HCT116 (cell line): ENCODE measurements at regions not wholly inside any gene's neighbourhood (a gene's known extent, or its start where the extent isn't known, plus 50 kb on each side); places are given as distances from the start of the nearest gene placed in this dataset.

Source experiments
- ATAC-seq: fragments of 200-7000 bp; cut with Tn5 transposase; 2 replicates; pipeline ENCODE4 v1.9.1; 2020; ENCODE audit warnings: mild to moderate bottlenecking, moderate library complexity
- BruUV-seq: library from RNA; stranded (reverse); fragments of 400-500 nt; replicated peaks from 2 replicates; lab custom pipeline; 2021; lab: Mats Ljungman, UMichigan
- CTCF ChIA-PET: fragments of 300-600 bp; sonication (Branson Sonifier 250); formaldehyde crosslinking; loops from one replicate; lab custom pipeline; 2021; ENCODE audit warnings: antibody characterized with exemption; lab: Charles Lee
- POLR2A ChIA-PET: fragments of 300-600, 350-600 bp; sonication (Branson Sonifier 250); formaldehyde crosslinking; loops from one replicate; lab custom pipeline; 2021; ENCODE audit warnings: antibody characterized with exemption; lab: Charles Lee
- RAD21 ChIA-PET, 2 experiments: fragments of 300-600 bp; sonication (Branson Sonifier 250); formaldehyde crosslinking; loops; one replicate each; lab custom pipeline; 2023; ENCODE audit warnings: low total read pairs in 2 of 2; ENCODE audit not compliant: uncharacterized antibody in 2 of 2, unreplicated experiment in 2 of 2, low non-redundant PET in 1 of 2; lab: Charles Lee
- DNase-seq: peaks from one replicate; pipeline ENCODE4 v3.0.0-alpha.2; 2010; ENCODE audit warnings: low read depth, low spot score
- H2AFZ ChIP-seq: fragments of 200-600 bp; shearing (Covaris generic), sonication (generic); 2 replicates; pipeline ENCODE4 v1.6.1; 2017; ENCODE audit warnings: low read depth, mixed run types, mixed read lengths, antibody characterized with exemption, low read length; ENCODE audit not compliant: poor library complexity, severe bottlenecking
- H3K27ac ChIP-seq: 2 replicates; pipeline ENCODE4 v1.5.1; 2012; ENCODE audit warnings: low read depth, low read length
- H3K27me3 ChIP-seq: fragments of 200-600 bp; sonication (generic); 2 replicates; pipeline ENCODE4 v1.6.1; 2016; ENCODE audit warnings: mixed run types, low read length, mixed read lengths; ENCODE audit not compliant: insufficient read depth
- H3K36me3 ChIP-seq, 2 experiments: fragments of 200-500 bp in 1 of 2; fragments of 200-600 bp in 1 of 2; sonication (Bioruptor generic) in 1 of 2; sonication (generic) in 1 of 2; 2 replicates each; pipeline versions ENCODE4 v1.5.1 to v1.6.1; 2014 to 2016; ENCODE audit warnings: low read length in 2 of 2, inconsistent platforms in 1 of 2, mixed read lengths in 1 of 2, mixed run types in 1 of 2; ENCODE audit not compliant: insufficient read depth in 2 of 2, control insufficient read depth in 1 of 2
- H3K4me1 ChIP-seq, 2 experiments: fragments of 200-600 bp in 1 of 2; sonication (generic) in 1 of 2; 2 replicates each; pipeline versions ENCODE4 v1.5.1 to v1.6.1; 2012 to 2017; ENCODE audit warnings: low read length in 2 of 2, inconsistent platforms in 1 of 2, mild to moderate bottlenecking in 1 of 2, mixed read lengths in 1 of 2, mixed run types in 1 of 2, moderate library complexity in 1 of 2; ENCODE audit not compliant: insufficient read depth in 2 of 2, control insufficient read depth in 1 of 2
- H3K4me2 ChIP-seq: fragments of 200-600 bp; sonication (generic); 2 replicates; pipeline ENCODE4 v1.6.1; 2017; ENCODE audit warnings: mixed run types, low read length, mixed read lengths
- H3K4me3 ChIP-seq, 2 experiments: fragments of 200-600 bp in 1 of 2; sonication (generic) in 1 of 2; replicated peaks in 1 of 2; 2 replicates each; pipeline ENCODE4 v1.5.1; 2011 to 2016; ENCODE audit warnings: low read length in 2 of 2, control low read depth in 1 of 2, low read depth in 1 of 2, mild to moderate bottlenecking in 1 of 2, mixed read lengths in 1 of 2, mixed run types in 1 of 2
- H3K79me2 ChIP-seq: fragments of 200-600 bp; sonication (generic); 2 replicates; pipeline ENCODE4 v1.6.1; 2017; ENCODE audit warnings: mild to moderate bottlenecking, mixed run types, low read length, moderate library complexity, mixed read lengths; ENCODE audit not compliant: insufficient read depth
- H3K9ac ChIP-seq: fragments of 200-600 bp; sonication (generic); 2 replicates; pipeline ENCODE4 v1.6.1; 2016; ENCODE audit warnings: low read length, mixed read lengths
- H3K9me2 ChIP-seq: fragments of 200-600 bp; sonication (generic), shearing (Covaris generic); 2 replicates; pipeline ENCODE4 v1.6.1; 2017; ENCODE audit warnings: mixed run types, mild to moderate bottlenecking, moderate library complexity; ENCODE audit not compliant: insufficient read depth
- H3K9me3 ChIP-seq, 2 experiments: fragments of 200-500 bp in 1 of 2; fragments of 200-600 bp in 1 of 2; sonication (Bioruptor generic) in 1 of 2; sonication (generic) in 1 of 2; 2 replicates each; pipeline ENCODE4 v1.6.1; 2014 to 2017; ENCODE audit warnings: low read length in 2 of 2, mixed read lengths in 2 of 2, inconsistent platforms in 1 of 2, low read depth in 1 of 2, mild to moderate bottlenecking in 1 of 2, mixed run types in 1 of 2, moderate library complexity in 1 of 2; ENCODE audit not compliant: control insufficient read depth in 1 of 2, insufficient read depth in 1 of 2
- H4K20me1 ChIP-seq: fragments of 200-600 bp; sonication (generic), shearing (Covaris generic); 2 replicates; pipeline ENCODE4 v1.6.1; 2017; ENCODE audit warnings: mixed run types, mild to moderate bottlenecking, moderate library complexity; ENCODE audit not compliant: insufficient read depth
- CBX3 ChIP-seq: IDR thresholded peaks from 2 replicates; pipeline ENCODE4 v1.6.1; 2012; ENCODE audit warnings: low read depth
- CEBPB ChIP-seq: IDR thresholded peaks from 2 replicates; pipeline ENCODE4 v1.6.1; 2012; ENCODE audit warnings: low read depth
- CTCF ChIP-seq, 3 experiments: fragments of 200-600 bp in 1 of 3; sonication (generic) in 1 of 3; IDR thresholded peaks in 2 of 3; conservative IDR thresholded peaks in 1 of 3; 2 replicates each; pipeline ENCODE4 v1.5.1; 2012 to 2017; ENCODE audit warnings: low read depth in 2 of 3, low read length in 2 of 3, antibody characterized with exemption in 1 of 3, borderline replicate concordance in 1 of 3, control low read depth in 1 of 3, mild to moderate bottlenecking in 1 of 3, mixed read lengths in 1 of 3, mixed run types in 1 of 3, moderate library complexity in 1 of 3; ENCODE audit not compliant: insufficient read depth in 1 of 3
- EGR1 ChIP-seq: IDR thresholded peaks from 2 replicates; pipeline ENCODE4 v1.6.1; 2012; ENCODE audit warnings: low read depth
- EZH2 ChIP-seq: fragments of 200-600 bp; sonication (generic); IDR thresholded peaks from 2 replicates; pipeline ENCODE4 v1.6.1; 2017; ENCODE audit warnings: antibody characterized with exemption, mixed run types
- FOSL1 ChIP-seq: IDR thresholded peaks from 2 replicates; pipeline ENCODE4 v1.6.1; 2012; ENCODE audit warnings: low read depth
- JUND ChIP-seq: IDR thresholded peaks from 2 replicates; pipeline ENCODE4 v1.6.1; 2012
- POLR2A ChIP-seq: IDR thresholded peaks from 2 replicates; pipeline ENCODE4 v1.7.0; 2011; ENCODE audit warnings: borderline replicate concordance; ENCODE audit not compliant: insufficient read depth, insufficient read length; ENCODE audit errors: extremely low read depth
- POLR2AphosphoS5 ChIP-seq: IDR thresholded peaks from 2 replicates; pipeline ENCODE4 v1.6.1; 2011; ENCODE audit warnings: mild to moderate bottlenecking, low read depth, low read length, moderate library complexity
- RAD21 ChIP-seq: IDR thresholded peaks from 2 replicates; pipeline ENCODE4 v1.6.1; 2012; ENCODE audit warnings: low read depth, mild to moderate bottlenecking
- SIN3A ChIP-seq: IDR thresholded peaks from 2 replicates; pipeline ENCODE4 v1.6.1; 2012; ENCODE audit warnings: low read depth
- SP1 ChIP-seq: IDR thresholded peaks from 2 replicates; pipeline ENCODE4 v1.6.1; 2012; ENCODE audit warnings: low read depth
- SRF ChIP-seq: IDR thresholded peaks from 2 replicates; pipeline ENCODE4 v1.6.1; 2012; ENCODE audit warnings: low read depth
- TCF7L2 ChIP-seq: IDR thresholded peaks from 2 replicates; pipeline ENCODE4 v1.7.0; 2011; ENCODE audit warnings: borderline replicate concordance, inconsistent platforms; ENCODE audit not compliant: insufficient read depth, insufficient read length; ENCODE audit errors: extremely low read depth
- YY1 ChIP-seq: IDR thresholded peaks from 2 replicates; pipeline ENCODE4 v1.6.1; 2011; ENCODE audit warnings: low read length, low read depth, moderate library complexity, mild to moderate bottlenecking; ENCODE audit not compliant: insufficient replicate concordance; ENCODE audit errors: extremely low read depth
- ZFX ChIP-seq: fragments of 450-650 bp; IDR thresholded peaks from 2 replicates; pipeline ENCODE4 v1.6.1; 2017
- ZNF274 ChIP-seq: fragments of 200-500 bp; sonication (Bioruptor generic); IDR thresholded peaks from 2 replicates; pipeline ENCODE4 v1.6.1; 2014; ENCODE audit warnings: mild to moderate bottlenecking, low read depth, low read length, inconsistent platforms
- intact Hi-C: fragments of 100-400 bp; cut with micrococcal nuclease; formaldehyde crosslinking; loops from 2 replicates; pipeline ENCODE4 v1.10.0; 2022
- TF ChIP-seq, protein P1 (sequence below): IDR thresholded peaks from 2 replicates; pipeline ENCODE4 v1.6.1; 2012
- TF ChIP-seq, protein P2 (sequence below): IDR thresholded peaks from 2 replicates; pipeline ENCODE4 v1.6.1; 2012

DNA sequence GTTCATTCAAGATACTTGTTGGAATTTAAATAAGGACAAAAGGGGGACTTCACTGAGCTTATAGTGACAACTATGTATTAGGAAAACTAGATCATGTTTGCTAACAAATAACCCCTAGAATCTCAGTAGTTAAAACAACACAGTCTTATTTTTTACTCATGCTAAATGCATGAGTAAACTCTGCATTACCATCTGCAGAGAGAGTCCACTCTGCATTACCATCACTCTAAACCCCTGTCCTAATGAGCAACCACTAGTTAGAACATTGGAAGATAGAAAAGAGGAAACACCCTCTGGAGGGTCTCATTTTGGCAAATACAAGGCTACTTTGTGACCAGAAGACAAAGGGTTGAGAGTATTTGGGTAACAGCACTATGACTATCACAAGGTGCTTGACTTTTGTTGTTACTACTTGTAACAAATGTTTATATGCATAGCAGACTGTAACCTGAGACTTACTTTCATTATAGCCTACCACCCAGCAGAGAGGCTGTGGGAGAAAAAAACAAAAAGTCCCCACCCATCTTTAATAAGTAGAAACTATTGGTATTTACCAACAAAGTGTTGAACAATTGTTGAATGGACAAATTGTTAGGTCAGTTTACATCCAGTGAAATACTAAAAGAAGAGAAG is 99.1 kb downstream of the OXSM start:
- no peaks in the 10 kb centered on the region for H3K79me2 ChIP-seq
- no peaks in the 10 kb centered on the region for H4K20me1 ChIP-seq
- no peaks in the 10 kb centered on the region for H3K27me3 ChIP-seq
- intact Hi-C loops: no loop called here
- no peak overlapping the region for H3K27ac ChIP-seq
- H3K9ac ChIP-seq: no peak overlapping the region
- no peak for TF ChIP-seq YY1
- no peak for TF ChIP-seq SRF
- no peak for TF ChIP-seq JUND
- TF ChIP-seq POLR2A: no peak
- no peak for TF ChIP-seq EZH2
- no peak for TF ChIP-seq FOSL1
- TF ChIP-seq CBX3: no peak
- no peak for TF ChIP-seq RAD21
- TF ChIP-seq SIN3A: no peak
- no peak for TF ChIP-seq SP1
- TF ChIP-seq CEBPB: no peak
- TF ChIP-seq ZFX: no peak
- no peak for TF ChIP-seq POLR2AphosphoS5
- no peak for TF ChIP-seq TCF7L2
- TF ChIP-seq ZNF274: no peak
- no peak for TF ChIP-seq EGR1
- TF ChIP-seq, protein P1, sequence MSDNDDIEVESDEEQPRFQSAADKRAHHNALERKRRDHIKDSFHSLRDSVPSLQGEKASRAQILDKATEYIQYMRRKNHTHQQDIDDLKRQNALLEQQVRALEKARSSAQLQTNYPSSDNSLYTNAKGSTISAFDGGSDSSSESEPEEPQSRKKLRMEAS: no peak
- no peak for TF ChIP-seq CTCF (IDR thresholded peaks at IDR 0.05 in 2 of 3, conservative IDR thresholded peaks at IDR 0.05 in 1 of 3; ENCODE audit: borderline replicate concordance in 1 of 3, insufficient read depth in 1 of 3, low read depth in 2 of 3, low read length in 2 of 3)
- TF ChIP-seq, protein P2, sequence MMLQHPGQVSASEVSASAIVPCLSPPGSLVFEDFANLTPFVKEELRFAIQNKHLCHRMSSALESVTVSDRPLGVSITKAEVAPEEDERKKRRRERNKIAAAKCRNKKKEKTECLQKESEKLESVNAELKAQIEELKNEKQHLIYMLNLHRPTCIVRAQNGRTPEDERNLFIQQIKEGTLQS: no peak
- RAD21 ChIA-PET: no interaction called here
- no TSS peak for BruUV-seq
- no peaks in the 10 kb centered on the region for H3K9me3 ChIP-seq
- H3K9me2 ChIP-seq: no peaks in the 10 kb centered on the region
- CTCF ChIA-PET: no interaction called here
- POLR2A ChIA-PET: no interaction called here
- peaks cover 0 to 5% of the 10 kb centered on the region in 2 experiments; a peak in 2 of 4 replicates for H3K4me1 ChIP-seq
- H3K36me3 ChIP-seq: no peaks in the 10 kb centered on the region
- H2AFZ ChIP-seq: no peak overlapping the region
- no peak overlapping the region for H3K4me3 ChIP-seq
- ATAC-seq (no peak), DNase-seq (no peak)
- no peak overlapping the region for H3K4me2 ChIP-seq
